Heart left ventricle (tissue), 13 donors: ENCODE measurements at regions not wholly inside any gene's neighbourhood (a gene's known extent, or its start where the extent isn't known, plus 50 kb on each side); places are given as distances from the start of the nearest gene placed in this dataset.

Source experiments
- CTCF ChIP-seq, 12 donors: fragments of 200-600 bp; sonication (generic) in 4 of 12; IDR thresholded peaks; one replicate each; pipeline versions ENCODE4 v1.5.0 to v1.8.0; 2018 to 2022; ENCODE audit warnings: antibody characterized with exemption in 12 of 12, mild to moderate bottlenecking in 5 of 12
- POLR2A ChIP-seq, 2 donors: fragments of 450-650 bp; IDR thresholded peaks; one replicate each; pipeline ENCODE4 v1.6.1; 2017; ENCODE audit warnings: antibody characterized with exemption in 2 of 2, mild to moderate bottlenecking in 2 of 2, moderate library complexity in 2 of 2
- donor health status: ischemic (EF 13 %, LVEDD 7.1; RV severe dilation, severe dysfunction).
- donor health status: DM: no; HTN: yes; CAD: no.
- donor health status: DM: no; HTN: no; CAD: no.
- donor health status: ischemic (EF 25% LVEDD 6.9; RV normal size, moderate dysfunction).
- donor health status: ischemic (EF 25% LVEDD 5.7; RV mildly dilated, moderate dysfunction).
- donor health status: ischemic (EF 35%, LVEDD 5.7; RV mildly dilated, moderate dysfunction).
- donor health status: nonischemic (EF 11% LVEDD 7.7; RV severe dilation, severe dysfunction).
- donor health status: DM: yes; HTN: yes; CAD: no.
- donor health status: PGD.
- donor health status: ischemic (EF 29% LVEDD 5.4; RV normal size, mild dysfunction).
- donor health status: nonischemic (EF 23%, LVEDD 6.1; RV moderate dilation, normal function).

- TF ChIP-seq CTCF (IDR thresholded peaks at IDR 0.05) (no peak), POLR2A (IDR thresholded peaks at IDR 0.05) (no peak)
These were observed 195.6 kb upstream of the ETAA1 start for GRCh38 chr2:67201521-67201920.
